ENCODE measurements at regions not wholly inside any gene's neighbourhood (a gene's known extent, or its start where the extent isn't known, plus 50 kb on each side); places are given as distances from the start of the nearest gene placed in this dataset.

DNA sequence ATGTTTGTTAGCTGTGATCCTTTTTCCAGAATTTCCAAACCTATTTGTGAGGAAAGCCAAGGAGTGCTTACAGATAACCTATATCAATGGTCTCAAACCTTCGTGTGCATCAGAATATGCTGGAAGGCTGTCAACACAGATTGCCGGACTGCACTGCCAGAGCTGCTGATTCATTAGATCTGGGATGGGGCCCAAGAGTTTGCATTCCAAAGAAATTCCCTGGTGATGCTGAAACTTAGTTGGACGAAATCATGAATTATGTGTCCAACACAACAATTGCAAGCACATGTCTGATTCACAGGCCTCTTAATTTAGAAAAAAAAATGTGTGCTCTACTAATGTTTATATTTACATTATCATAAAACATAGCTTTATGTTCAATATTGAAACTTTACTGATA is 544.0 kb upstream of the AMOT start:
- TF ChIP-seq, protein P1, sequence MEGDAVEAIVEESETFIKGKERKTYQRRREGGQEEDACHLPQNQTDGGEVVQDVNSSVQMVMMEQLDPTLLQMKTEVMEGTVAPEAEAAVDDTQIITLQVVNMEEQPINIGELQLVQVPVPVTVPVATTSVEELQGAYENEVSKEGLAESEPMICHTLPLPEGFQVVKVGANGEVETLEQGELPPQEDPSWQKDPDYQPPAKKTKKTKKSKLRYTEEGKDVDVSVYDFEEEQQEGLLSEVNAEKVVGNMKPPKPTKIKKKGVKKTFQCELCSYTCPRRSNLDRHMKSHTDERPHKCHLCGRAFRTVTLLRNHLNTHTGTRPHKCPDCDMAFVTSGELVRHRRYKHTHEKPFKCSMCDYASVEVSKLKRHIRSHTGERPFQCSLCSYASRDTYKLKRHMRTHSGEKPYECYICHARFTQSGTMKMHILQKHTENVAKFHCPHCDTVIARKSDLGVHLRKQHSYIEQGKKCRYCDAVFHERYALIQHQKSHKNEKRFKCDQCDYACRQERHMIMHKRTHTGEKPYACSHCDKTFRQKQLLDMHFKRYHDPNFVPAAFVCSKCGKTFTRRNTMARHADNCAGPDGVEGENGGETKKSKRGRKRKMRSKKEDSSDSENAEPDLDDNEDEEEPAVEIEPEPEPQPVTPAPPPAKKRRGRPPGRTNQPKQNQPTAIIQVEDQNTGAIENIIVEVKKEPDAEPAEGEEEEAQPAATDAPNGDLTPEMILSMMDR (tag by site-specific recombination; IDR thresholded peaks at IDR 0.05), result no peak
- TF ChIP-seq ZNF214 (tag by site-specific recombination; IDR thresholded peaks at IDR 0.05; ENCODE audit: borderline replicate concordance), result no peak
- TF ChIP-seq PBX3 (CRISPR knock-in tag; IDR thresholded peaks at IDR 0.05), result no peak
- TF ChIP-seq ZNF146 (tag by site-specific recombination; IDR thresholded peaks at IDR 0.05), result no peak
- TF ChIP-seq MZF1 (tag by site-specific recombination; IDR thresholded peaks at IDR 0.05; ENCODE audit: borderline replicate concordance), result no peak
- TF ChIP-seq ZNF837 (tag by site-specific recombination; IDR thresholded peaks at IDR 0.05), result no peak
- TF ChIP-seq, protein P2, sequence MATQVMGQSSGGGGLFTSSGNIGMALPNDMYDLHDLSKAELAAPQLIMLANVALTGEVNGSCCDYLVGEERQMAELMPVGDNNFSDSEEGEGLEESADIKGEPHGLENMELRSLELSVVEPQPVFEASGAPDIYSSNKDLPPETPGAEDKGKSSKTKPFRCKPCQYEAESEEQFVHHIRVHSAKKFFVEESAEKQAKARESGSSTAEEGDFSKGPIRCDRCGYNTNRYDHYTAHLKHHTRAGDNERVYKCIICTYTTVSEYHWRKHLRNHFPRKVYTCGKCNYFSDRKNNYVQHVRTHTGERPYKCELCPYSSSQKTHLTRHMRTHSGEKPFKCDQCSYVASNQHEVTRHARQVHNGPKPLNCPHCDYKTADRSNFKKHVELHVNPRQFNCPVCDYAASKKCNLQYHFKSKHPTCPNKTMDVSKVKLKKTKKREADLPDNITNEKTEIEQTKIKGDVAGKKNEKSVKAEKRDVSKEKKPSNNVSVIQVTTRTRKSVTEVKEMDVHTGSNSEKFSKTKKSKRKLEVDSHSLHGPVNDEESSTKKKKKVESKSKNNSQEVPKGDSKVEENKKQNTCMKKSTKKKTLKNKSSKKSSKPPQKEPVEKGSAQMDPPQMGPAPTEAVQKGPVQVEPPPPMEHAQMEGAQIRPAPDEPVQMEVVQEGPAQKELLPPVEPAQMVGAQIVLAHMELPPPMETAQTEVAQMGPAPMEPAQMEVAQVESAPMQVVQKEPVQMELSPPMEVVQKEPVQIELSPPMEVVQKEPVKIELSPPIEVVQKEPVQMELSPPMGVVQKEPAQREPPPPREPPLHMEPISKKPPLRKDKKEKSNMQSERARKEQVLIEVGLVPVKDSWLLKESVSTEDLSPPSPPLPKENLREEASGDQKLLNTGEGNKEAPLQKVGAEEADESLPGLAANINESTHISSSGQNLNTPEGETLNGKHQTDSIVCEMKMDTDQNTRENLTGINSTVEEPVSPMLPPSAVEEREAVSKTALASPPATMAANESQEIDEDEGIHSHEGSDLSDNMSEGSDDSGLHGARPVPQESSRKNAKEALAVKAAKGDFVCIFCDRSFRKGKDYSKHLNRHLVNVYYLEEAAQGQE (tag by site-specific recombination; IDR thresholded peaks at IDR 0.05), result no peak

All from HEK293 (cell line).